K562 (cell line): ENCODE measurements at regions not wholly inside any gene's neighbourhood (a gene's known extent, or its start where the extent isn't known, plus 50 kb on each side); places are given as distances from the start of the nearest gene placed in this dataset.

Source experiments
- ATAC-seq: fragments of 200-7000 bp; cut with Tn5 transposase; 3 replicates; pipeline ENCODE4 v1.9.1; 2020; ENCODE audit warnings: moderate library complexity
- BruUV-seq: library from RNA; stranded (reverse); fragments of 400-500 nt; replicated peaks from 2 replicates; lab custom pipeline; 2021; lab: Mats Ljungman, UMichigan
- CTCF ChIA-PET: fragments of 300-600 bp; formaldehyde crosslinking; extraction: SDS; loops from one replicate; lab custom pipeline; 2021; ENCODE audit warnings: low intra/inter-chr PET ratio; lab: Yijun Ruan, JAX
- POLR2A ChIA-PET: fragments of 300-600, 350-650 bp; sonication (Branson Sonifier 250); formaldehyde crosslinking; extraction: SDS; loops from one replicate; lab custom pipeline; 2021; ENCODE audit warnings: antibody characterized with exemption, inconsistent platforms; lab: Yijun Ruan, JAX
- DNase-seq, 4 experiments: peaks; one replicate each; pipeline versions ENCODE4 v3.0.0 to v3.0.0-alpha.2; 2011 to 2018; ENCODE audit warnings: low spot score in 3 of 4, mixed read lengths in 3 of 4; ENCODE audit errors: extremely low read depth in 1 of 4
- FAIRE-seq: peaks from 2 replicates; lab custom pipeline; 2011; peaks lifted over from hg19 to GRCh38; lab: Jason Lieb, UNC
- H2AFZ ChIP-seq: 2 replicates; pipeline ENCODE4 v1.6.0; 2011; ENCODE audit warnings: low read depth, low read length, control low read depth, inconsistent platforms
- H3K27ac ChIP-seq: fragments of 200-600 bp; 3 replicates; pipeline ENCODE4 v1.8.0; 2011; ENCODE audit warnings: low read depth, mild to moderate bottlenecking, control low read depth, inconsistent platforms, low read length, moderate library complexity, mixed read lengths; ENCODE audit errors: extremely low read depth
- H3K27me3 ChIP-seq, 2 experiments: fragments of 300-600 bp in 1 of 2; 2 replicates in 1 of 2; 3 replicates in 1 of 2; pipeline versions ENCODE4 v1.6.0 to v1.8.0; 2011; ENCODE audit warnings: inconsistent platforms in 2 of 2, low read length in 2 of 2, mild to moderate bottlenecking in 1 of 2, mixed read lengths in 1 of 2, moderate library complexity in 1 of 2; ENCODE audit not compliant: control insufficient read depth in 2 of 2, insufficient read depth in 2 of 2
- H3K36me3 ChIP-seq: fragments of 300-600 bp; 3 replicates; pipeline ENCODE4 v1.8.0; 2011; ENCODE audit warnings: mild to moderate bottlenecking, low read length, inconsistent platforms; ENCODE audit not compliant: control insufficient read depth, insufficient read depth
- H3K4me1 ChIP-seq, 2 experiments: fragments of 200-600 bp in 1 of 2; replicated peaks in 1 of 2; 2 replicates in 1 of 2; 3 replicates in 1 of 2; pipeline versions ENCODE4 v1.5.1 to v1.8.0; 2011; ENCODE audit warnings: inconsistent platforms in 2 of 2, low read length in 2 of 2, mild to moderate bottlenecking in 1 of 2, mixed read lengths in 1 of 2, moderate library complexity in 1 of 2; ENCODE audit not compliant: control insufficient read depth in 2 of 2, insufficient read depth in 2 of 2
- H3K4me2 ChIP-seq: 2 replicates; pipeline ENCODE4 v1.6.1; 2011; ENCODE audit warnings: low read length, control low read depth, inconsistent platforms, mixed read lengths; ENCODE audit not compliant: insufficient read depth
- H3K4me3 ChIP-seq: fragments of 200-600 bp; sonication (generic), shearing (Covaris generic); 2 replicates; pipeline ENCODE4 v1.5.1; 2016; ENCODE audit warnings: control low read depth, inconsistent platforms
- H3K79me2 ChIP-seq: fragments of 200-600 bp; 3 replicates; pipeline ENCODE4 v1.8.0; 2011; ENCODE audit warnings: low read length, inconsistent platforms; ENCODE audit not compliant: control insufficient read depth, insufficient read depth
- H3K9ac ChIP-seq, 2 experiments: 2 replicates each; pipeline versions ENCODE4 v1.6.0 to v1.6.1; 2011; ENCODE audit warnings: low read depth in 2 of 2, low read length in 2 of 2, control low read depth in 1 of 2, inconsistent platforms in 1 of 2, mild to moderate bottlenecking in 1 of 2, mixed read lengths in 1 of 2; ENCODE audit not compliant: insufficient read depth in 1 of 2
- H3K9me1 ChIP-seq: one replicate; pipeline ENCODE4 v1.6.0; 2011; ENCODE audit warnings: inconsistent platforms, mild to moderate bottlenecking, low read length, moderate library complexity; ENCODE audit not compliant: control insufficient read depth, insufficient read depth
- H3K9me3 ChIP-seq: replicated peaks from 2 replicates; pipeline ENCODE4 v1.5.1; 2011; ENCODE audit warnings: low read depth, low read length, inconsistent platforms; ENCODE audit not compliant: control insufficient read depth, insufficient read depth
- H4K20me1 ChIP-seq: replicated peaks from 2 replicates; pipeline ENCODE4 v1.6.1; 2011; ENCODE audit warnings: low read length, inconsistent platforms, mixed read lengths; ENCODE audit not compliant: control insufficient read depth, insufficient read depth
- BACH1 ChIP-seq: fragments of 200-800 bp; sonication (Bioruptor generic); IDR thresholded peaks from 2 replicates; pipeline ENCODE4 v1.6.1; 2016; ENCODE audit warnings: missing genetic modification characterization, missing compliant biosample characterization
- BRF2 ChIP-seq: IDR thresholded peaks from 3 replicates; pipeline ENCODE4 v1.6.1; 2011; ENCODE audit warnings: borderline replicate concordance, mild to moderate bottlenecking; ENCODE audit not compliant: insufficient read length, insufficient read depth
- CCNT2 ChIP-seq: IDR thresholded peaks from 2 replicates; pipeline ENCODE4 v1.6.1; 2011; ENCODE audit warnings: borderline replicate concordance, low read depth, mild to moderate bottlenecking, moderate library complexity, mixed read lengths, low read length; ENCODE audit not compliant: insufficient read length; ENCODE audit errors: extremely low read depth
- CHAMP1 ChIP-seq: fragments of 450-650 bp; IDR thresholded peaks from 2 replicates; pipeline ENCODE4 v1.6.1; 2016; ENCODE audit warnings: mild to moderate bottlenecking
- CTBP1 ChIP-seq: fragments of 450-650 bp; IDR thresholded peaks from 2 replicates; pipeline ENCODE4 v1.6.1; 2016; ENCODE audit warnings: borderline replicate concordance
- ESRRB ChIP-seq: fragments of 250-450 bp; sonication (Bioruptor Pico); IDR thresholded peaks from 2 replicates; pipeline ENCODE4 v1.5.0; 2020; ENCODE audit warnings: mild to moderate bottlenecking, moderate library complexity, borderline replicate concordance
- FOXJ3 ChIP-seq: sonication (generic); formaldehyde crosslinking; IDR thresholded peaks from 2 replicates; pipeline ENCODE4 v1.4.0; 2020; ENCODE audit warnings: mild to moderate bottlenecking, missing genetic modification reagents
- LEF1 ChIP-seq: fragments of 450-650 bp; IDR thresholded peaks from 2 replicates; pipeline ENCODE4 v1.6.1; 2016; ENCODE audit warnings: mild to moderate bottlenecking
- MEF2D ChIP-seq: conservative IDR thresholded peaks from 2 replicates; pipeline ENCODE4 v1.6.1; 2016; ENCODE audit warnings: low read depth, missing genetic modification characterization, missing compliant biosample characterization
- MYNN ChIP-seq, 2 experiments: sonication (generic); formaldehyde crosslinking in 1 of 2; IDR thresholded peaks; 2 replicates each; pipeline versions ENCODE4 v1.5.0 to v1.6.1; 2016 to 2020; ENCODE audit warnings: antibody characterized with exemption in 1 of 2, missing genetic modification reagents in 1 of 2
- NCOA1 ChIP-seq: fragments of 450-650 bp; IDR thresholded peaks from 2 replicates; pipeline ENCODE4 v1.6.1; 2016; ENCODE audit warnings: low read depth
- POLR2B ChIP-seq: fragments of 450-650 bp; IDR thresholded peaks from 2 replicates; pipeline ENCODE4 v1.6.1; 2018; ENCODE audit warnings: low read depth; ENCODE audit not compliant: partially characterized antibody
- ZNF431 ChIP-seq: sonication (generic); formaldehyde crosslinking; IDR thresholded peaks from 2 replicates; pipeline ENCODE4 v1.8.0; 2022; ENCODE audit warnings: mild to moderate bottlenecking, missing genetic modification reagents
- ZNF584 ChIP-seq: fragments of 200-800 bp; sonication (Bioruptor generic); IDR thresholded peaks from 2 replicates; pipeline ENCODE4 v1.6.1; 2016; ENCODE audit warnings: low read depth, mild to moderate bottlenecking, missing genetic modification characterization, missing compliant biosample characterization
- WGBS: fragments of 100-300 bp; shearing (Covaris generic); methylation state at CpG from one replicate; pipeline ENCODE4 v1.1.6; 2016; ENCODE audit warnings: low coverage, mixed read lengths; ENCODE audit not compliant: insufficient coverage; ENCODE audit errors: missing lambda C conversion rate; 5-methylcytosine and 5-hydroxymethylcytosine counted together
- in situ Hi-C: fragments of 300-500 bp; cut with MboI; formaldehyde crosslinking; loops from 4 replicates; pipeline ENCODE4 v1.15.0; 2018; ENCODE audit warnings: inconsistent platforms, mixed read lengths
- intact Hi-C: fragments of 100-400 bp; cut with micrococcal nuclease; formaldehyde crosslinking; loops from 2 replicates; pipeline ENCODE4 v1.14.2; 2022
- TF ChIP-seq, protein P1 (sequence below): sonication (generic); formaldehyde crosslinking; IDR thresholded peaks from 2 replicates; pipeline ENCODE4 v1.8.1; 2022; ENCODE audit warnings: missing genetic modification reagents
- TF ChIP-seq, protein P2 (sequence below): sonication (generic); formaldehyde crosslinking; IDR thresholded peaks from 2 replicates; pipeline ENCODE4 v1.8.1; 2023; ENCODE audit warnings: mild to moderate bottlenecking, missing genetic modification reagents

DNA sequence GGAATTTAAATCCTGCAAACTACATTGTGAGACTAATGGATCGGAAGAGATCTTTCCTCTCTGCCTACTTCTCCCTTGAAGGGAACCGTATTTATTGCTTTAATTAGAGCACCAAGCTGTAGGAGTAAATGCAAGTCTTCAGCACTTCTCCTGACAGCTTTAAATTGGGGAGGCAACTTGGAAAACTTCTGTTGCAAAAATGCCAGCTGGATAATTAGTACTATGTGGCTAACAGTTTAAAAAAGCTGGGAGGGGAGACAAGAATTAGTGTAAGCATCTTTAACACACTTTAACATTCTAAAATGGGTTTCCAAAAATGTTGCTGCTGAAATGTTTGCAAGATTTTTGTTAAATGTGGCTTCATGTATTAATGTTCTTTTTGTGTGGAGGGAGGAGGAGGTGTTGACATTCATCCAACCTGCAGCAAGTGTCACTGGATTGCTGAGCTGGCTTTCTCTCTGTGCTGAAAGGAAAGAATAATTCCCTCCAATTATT lies 108.5 kb downstream of the PCTP start:
- TF ChIP-seq ZNF584 (CRISPR knock-in tag) (no peak), POLR2B (no peak), ZNF431 (no peak), MYNN (IDR thresholded peaks at IDR 0.05) (no peak), MYNN (CRISPR knock-in tag; IDR thresholded peaks at IDR 0.05) (no peak), CCNT2 (no peak), BACH1 (no peak), LEF1 (no peak), CTBP1 (no peak), CHAMP1 (no peak), BRF2 (no peak), ESRRB (CRISPR knock-in tag) (no peak), NCOA1 (no peak), MEF2D (tag) (no peak), FOXJ3 (no peak)
- TF ChIP-seq, protein P1, sequence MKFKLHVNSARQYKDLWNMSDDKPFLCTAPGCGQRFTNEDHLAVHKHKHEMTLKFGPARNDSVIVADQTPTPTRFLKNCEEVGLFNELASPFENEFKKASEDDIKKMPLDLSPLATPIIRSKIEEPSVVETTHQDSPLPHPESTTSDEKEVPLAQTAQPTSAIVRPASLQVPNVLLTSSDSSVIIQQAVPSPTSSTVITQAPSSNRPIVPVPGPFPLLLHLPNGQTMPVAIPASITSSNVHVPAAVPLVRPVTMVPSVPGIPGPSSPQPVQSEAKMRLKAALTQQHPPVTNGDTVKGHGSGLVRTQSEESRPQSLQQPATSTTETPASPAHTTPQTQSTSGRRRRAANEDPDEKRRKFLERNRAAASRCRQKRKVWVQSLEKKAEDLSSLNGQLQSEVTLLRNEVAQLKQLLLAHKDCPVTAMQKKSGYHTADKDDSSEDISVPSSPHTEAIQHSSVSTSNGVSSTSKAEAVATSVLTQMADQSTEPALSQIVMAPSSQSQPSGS (CRISPR knock-in tag), result no peak
- TF ChIP-seq, protein P2, sequence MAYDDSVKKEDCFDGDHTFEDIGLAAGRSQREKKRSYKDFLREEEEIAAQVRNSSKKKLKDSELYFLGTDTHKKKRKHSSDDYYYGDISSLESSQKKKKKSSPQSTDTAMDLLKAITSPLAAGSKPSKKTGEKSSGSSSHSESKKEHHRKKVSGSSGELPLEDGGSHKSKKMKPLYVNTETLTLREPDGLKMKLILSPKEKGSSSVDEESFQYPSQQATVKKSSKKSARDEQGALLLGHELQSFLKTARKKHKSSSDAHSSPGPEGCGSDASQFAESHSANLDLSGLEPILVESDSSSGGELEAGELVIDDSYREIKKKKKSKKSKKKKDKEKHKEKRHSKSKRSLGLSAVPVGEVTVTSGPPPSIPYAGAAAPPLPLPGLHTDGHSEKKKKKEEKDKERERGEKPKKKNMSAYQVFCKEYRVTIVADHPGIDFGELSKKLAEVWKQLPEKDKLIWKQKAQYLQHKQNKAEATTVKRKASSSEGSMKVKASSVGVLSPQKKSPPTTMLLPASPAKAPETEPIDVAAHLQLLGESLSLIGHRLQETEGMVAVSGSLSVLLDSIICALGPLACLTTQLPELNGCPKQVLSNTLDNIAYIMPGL, result no peak
- TF ChIP-seq, all 486 proteins: peak for 0
- H3K27me3 ChIP-seq, result no peaks in the 10 kb centered on the region; a peak in 1 of 5 replicates
- H2AFZ ChIP-seq, result no peak overlapping the region
- ChIA-PET POLR2A (interaction anchor here (0.6 to 1.3 kb wide), 2 partner anchors 14 to 79 kb away, joined by 3 to 4 read pairs; no protein-coding TSS in a partner anchor), CTCF (no interaction called here)
- H3K36me3 ChIP-seq, result no peaks in the 10 kb centered on the region
- WGBS, result 16% methylated on average over 2 of the region's 2 CpGs
- no TSS peak for BruUV-seq
- no peaks in the 10 kb centered on the region for H3K9me1 ChIP-seq
- no peaks in the 10 kb centered on the region for H4K20me1 ChIP-seq
- no peak overlapping the region for H3K4me3 ChIP-seq
- no peak overlapping the region for H3K27ac ChIP-seq
- intact Hi-C loops (no loop called here), in situ Hi-C loops (no loop called here)
- DNase-seq (no peak), FAIRE-seq (no peak), ATAC-seq (no peak)
- H3K9ac ChIP-seq, result no peak overlapping the region
- no peaks in the 10 kb centered on the region for H3K4me1 ChIP-seq
- H3K79me2 ChIP-seq, result no peaks in the 10 kb centered on the region
- no peak overlapping the region for H3K4me2 ChIP-seq
- H3K9me3 ChIP-seq, result no peaks in the 10 kb centered on the region
